Progenitor cell of endocrine pancreas (in vitro differentiated cells): ENCODE measurements at regions not wholly inside any gene's neighbourhood (a gene's known extent, or its start where the extent isn't known, plus 50 kb on each side); places are given as distances from the start of the nearest gene placed in this dataset.

Experiments
- DNase-seq: peaks from one replicate; pipeline ENCODE4 v3.0.0; 2021; ENCODE audit warnings: low spot score; ENCODE audit not compliant: unreplicated experiment
- H3K27ac Mint-ChIP-seq: 2 replicates; pipeline ENCODE4 v1.8.0; 2021; ENCODE audit warnings: mild to moderate bottlenecking, moderate library complexity, mixed read lengths
- H3K27me3 Mint-ChIP-seq: 2 replicates; pipeline ENCODE4 v1.8.0; 2021; ENCODE audit warnings: mixed read lengths
- H3K36me3 Mint-ChIP-seq: 2 replicates; pipeline ENCODE4 v1.8.0; 2022; ENCODE audit warnings: mixed read lengths; ENCODE audit not compliant: insufficient read depth
- H3K4me1 Mint-ChIP-seq: 2 replicates; pipeline ENCODE4 v1.8.0; 2021; ENCODE audit warnings: low read depth, mixed read lengths
- H3K4me3 Mint-ChIP-seq: 2 replicates; pipeline ENCODE4 v1.8.0; 2021; ENCODE audit warnings: low read depth, mild to moderate bottlenecking, moderate library complexity, mixed read lengths
- H3K9me3 Mint-ChIP-seq: 2 replicates; pipeline ENCODE4 v1.8.0; 2021; ENCODE audit warnings: low read depth, mixed read lengths
- CTCF ChIP-seq: fragments of 200-600 bp; sonication (generic); IDR thresholded peaks from one replicate; pipeline ENCODE4 v1.5.0; 2021; ENCODE audit warnings: antibody characterized with exemption, mild to moderate bottlenecking; ENCODE audit not compliant: unreplicated experiment

GRCh38 chr4:124491361-124492145, 221.0 kb downstream of the ANKRD50 start:
- DNase-seq = no peak
- H3K36me3 Mint-ChIP-seq = no peaks in the 10 kb centered on the region

GRCh38 chr4:124499261-124499660, 213.3 kb downstream of the ANKRD50 start:
- no peak for DNase-seq
- Mint-ChIP-seq H3K4me3 (no peak overlapping the region), H3K27ac (no peak overlapping the region), H3K4me1 (no peaks in the 10 kb centered on the region), H3K9me3 (no peaks in the 10 kb centered on the region), H3K36me3 (no peaks in the 10 kb centered on the region), H3K27me3 (peaks cover 2% of the 10 kb centered on the region)
- no peak for TF ChIP-seq CTCF

More at GRCh38 chr4:124491361-124492145, 221.0 kb downstream of the ANKRD50 start:
- no peak overlapping the region for H3K27ac Mint-ChIP-seq
- H3K4me1 Mint-ChIP-seq = peaks cover 6% of the 10 kb centered on the region
- H3K4me3 Mint-ChIP-seq = no peak overlapping the region
- H3K9me3 Mint-ChIP-seq = peaks cover 1% of the 10 kb centered on the region
- H3K27me3 Mint-ChIP-seq = no peaks in the 10 kb centered on the region
- no peak for TF ChIP-seq CTCF

- peaks cover 2% of the 10 kb centered on the region for H3K27me3 Mint-ChIP-seq
- H3K36me3 Mint-ChIP-seq = no peaks in the 10 kb centered on the region
- H3K4me1 Mint-ChIP-seq = peaks cover 8% of the 10 kb centered on the region
- no peak overlapping the region for H3K4me3 Mint-ChIP-seq
- no peak overlapping the region for H3K27ac Mint-ChIP-seq
- no peak for DNase-seq
- H3K9me3 Mint-ChIP-seq = no peaks in the 10 kb centered on the region
- TF ChIP-seq CTCF = no peak
These were observed 211.0 kb downstream of the ANKRD50 start for GRCh38 chr4:124501576-124501975.

GRCh38 chr4:124504431-124504830, 208.1 kb downstream of the ANKRD50 start:
- no peak for DNase-seq

GRCh38 chr4:124505211-124505610, 207.3 kb downstream of the ANKRD50 start:
- Mint-ChIP-seq H3K4me1 (peaks cover 17% of the 10 kb centered on the region), H3K9me3 (no peaks in the 10 kb centered on the region), H3K27ac (no peak overlapping the region), H3K36me3 (no peaks in the 10 kb centered on the region), H3K4me3 (no peak overlapping the region), H3K27me3 (no peaks in the 10 kb centered on the region)
- TF ChIP-seq CTCF = no peak
- DNase-seq = no peak

More at GRCh38 chr4:124504431-124504830, 208.1 kb downstream of the ANKRD50 start:
- Mint-ChIP-seq H3K4me3 (no peak overlapping the region), H3K27me3 (no peaks in the 10 kb centered on the region), H3K27ac (no peak overlapping the region), H3K9me3 (no peaks in the 10 kb centered on the region), H3K4me1 (peaks cover 17% of the 10 kb centered on the region), H3K36me3 (no peaks in the 10 kb centered on the region)
- no peak for TF ChIP-seq CTCF
